Vagina (tissue), 2 donors: ENCODE measurements at regions not wholly inside any gene's neighbourhood (a gene's known extent, or its start where the extent isn't known, plus 50 kb on each side); places are given as distances from the start of the nearest gene placed in this dataset.

ENCODE experiments used
- CTCF ChIP-seq, 3 experiments: fragments of 450-650 bp in 2 of 3; fragments of 200-600 bp in 1 of 3; sonication (generic) in 1 of 3; IDR thresholded peaks; one replicate each; pipeline ENCODE4 v1.5.1; 2017 to 2019; ENCODE audit warnings: antibody characterized with exemption in 3 of 3, mild to moderate bottlenecking in 2 of 3, moderate library complexity in 2 of 3
- POLR2A ChIP-seq, 2 donors: fragments of 450-650 bp; IDR thresholded peaks; one replicate each; pipeline ENCODE4 v1.6.1; 2017; ENCODE audit warnings: antibody characterized with exemption in 2 of 2, mild to moderate bottlenecking in 2 of 2, moderate library complexity in 2 of 2

GRCh38 chr5:125283372-125283771 is 536.9 kb upstream of the ZNF608 start:
- TF ChIP-seq CTCF (IDR thresholded peaks at IDR 0.05), result no peak
- no peak for TF ChIP-seq POLR2A (IDR thresholded peaks at IDR 0.05)
